NCI-H345 treated with DMSO at 0.1 percent for 48 hours (cell line): ENCODE measurements at regions not wholly inside any gene's neighbourhood (a gene's known extent, or its start where the extent isn't known, plus 50 kb on each side); places are given as distances from the start of the nearest gene placed in this dataset.
A peak's percentile ranks its signal among the peaks of the same experiment; 100 is the strongest.

Experiments
- DNase-seq: peaks from one replicate; lab custom pipeline; 2025; ENCODE audit not compliant: unreplicated experiment; lab: John Stamatoyannopoulos, UW

GRCh38 chrX:22650691-22651090 is 349.1 kb upstream of the DDX53 start:
- no peak for DNase-seq

- no peak for DNase-seq
Measured at GRCh38 chrX:22652596-22652995, 347.2 kb upstream of the DDX53 start.

GRCh38 chrX:22660756-22661155 is 339.0 kb upstream of the DDX53 start:
- no peak for DNase-seq

- DNase-seq = no peak
Measured at GRCh38 chrX:22662776-22663175, 337.0 kb upstream of the DDX53 start.

GRCh38 chrX:22664826-22665225 is 334.9 kb upstream of the DDX53 start:
- no peak for DNase-seq

GRCh38 chrX:22665818-22666217 is 333.9 kb upstream of the DDX53 start:
- no peak for DNase-seq

- no peak for DNase-seq
Measured at GRCh38 chrX:22666441-22666840, 333.3 kb upstream of the DDX53 start.

- DNase-seq = no peak
Measured at GRCh38 chrX:22674932-22675331, 324.8 kb upstream of the DDX53 start.

- peak; percentile 23 for DNase-seq
Measured at GRCh38 chrX:22686138-22686541, 313.6 kb upstream of the DDX53 start.

- DNase-seq = no peak
Measured at GRCh38 chrX:22689290-22689689, 310.5 kb upstream of the DDX53 start.

- DNase-seq = no peak
Measured at GRCh38 chrX:22690116-22690515, 309.6 kb upstream of the DDX53 start.

- DNase-seq = no peak
Measured at GRCh38 chrX:22691966-22692565, 307.7 kb upstream of the DDX53 start.

GRCh38 chrX:22698151-22698550 is 301.6 kb upstream of the DDX53 start:
- no peak for DNase-seq

- no peak for DNase-seq
Measured at GRCh38 chrX:22699581-22700091, 300.1 kb upstream of the DDX53 start.

GRCh38 chrX:22712942-22713341 is 286.8 kb upstream of the DDX53 start:
- no peak for DNase-seq

- DNase-seq = no peak
Measured at GRCh38 chrX:22730542-22730941, 269.2 kb upstream of the DDX53 start.

- DNase-seq = no peak
Measured at GRCh38 chrX:22737541-22737940, 262.2 kb upstream of the DDX53 start.

GRCh38 chrX:22739276-22739675 is 260.5 kb upstream of the DDX53 start:
- no peak for DNase-seq

- no peak for DNase-seq
Measured at GRCh38 chrX:22740836-22741235, 258.9 kb upstream of the DDX53 start.

GRCh38 chrX:22742174-22742573 is 257.6 kb upstream of the DDX53 start:
- no peak for DNase-seq

GRCh38 chrX:22746081-22746480 is 253.7 kb upstream of the DDX53 start:
- no peak for DNase-seq

- DNase-seq = peak; percentile 33
Measured at GRCh38 chrX:22748093-22748999, 251.4 kb upstream of the DDX53 start.
